Keratinocyte (primary cell): ENCODE measurements at regions not wholly inside any gene's neighbourhood (a gene's known extent, or its start where the extent isn't known, plus 50 kb on each side); places are given as distances from the start of the nearest gene placed in this dataset.

Experiments used
- DNase-seq: peaks from one replicate; pipeline ENCODE4 v3.0.0-alpha.2; 2011; ENCODE audit warnings: low read depth, missing footprints, low spot score
- FAIRE-seq: peaks from 2 replicates; lab custom pipeline; 2011; peaks lifted over from hg19 to GRCh38; lab: Jason Lieb, UNC
- H2AFZ ChIP-seq: 2 replicates; pipeline ENCODE4 v1.6.0; 2012; ENCODE audit warnings: low read length, control low read depth, inconsistent platforms; ENCODE audit not compliant: control insufficient read depth
- H3K27ac ChIP-seq: 2 replicates; pipeline ENCODE4 v1.5.1; 2011; ENCODE audit warnings: low read length; ENCODE audit not compliant: control insufficient read depth, insufficient read depth
- H3K27me3 ChIP-seq: 3 replicates; pipeline ENCODE4 v1.6.0; 2011; ENCODE audit warnings: low read length; ENCODE audit not compliant: control insufficient read depth, insufficient read depth; ENCODE audit errors: extremely low read depth
- H3K36me3 ChIP-seq, 2 experiments: 2 replicates in 1 of 2; 3 replicates in 1 of 2; pipeline ENCODE4 v1.5.1; 2011; ENCODE audit warnings: low read length in 2 of 2, mild to moderate bottlenecking in 1 of 2; ENCODE audit not compliant: control insufficient read depth in 2 of 2, insufficient read depth in 2 of 2; ENCODE audit errors: extremely low read depth in 1 of 2
- H3K4me1 ChIP-seq: 3 replicates; pipeline ENCODE4 v1.5.1; 2011; ENCODE audit warnings: low read length; ENCODE audit not compliant: control insufficient read depth, insufficient read depth; ENCODE audit errors: extremely low read depth
- H3K4me2 ChIP-seq: 3 replicates; pipeline ENCODE4 v1.6.0; 2011; ENCODE audit warnings: low read depth, low read length; ENCODE audit not compliant: control insufficient read depth, insufficient read depth; ENCODE audit errors: extremely low read depth
- H3K4me3 ChIP-seq, 3 experiments: fragments of 200-600 bp in 1 of 3; sonication (generic) in 1 of 3; 2 replicates in 2 of 3; 3 replicates in 1 of 3; pipeline ENCODE4 v1.5.1; 2011 to 2016; ENCODE audit warnings: low read length in 3 of 3, mild to moderate bottlenecking in 3 of 3, control low read depth in 2 of 3, inconsistent platforms in 1 of 3, low read depth in 1 of 3, mixed read lengths in 1 of 3, mixed run types in 1 of 3, moderate library complexity in 1 of 3; ENCODE audit not compliant: control insufficient read depth in 2 of 3, insufficient read depth in 2 of 3; ENCODE audit errors: extremely low read depth in 1 of 3
- H3K79me2 ChIP-seq: 2 replicates; pipeline ENCODE4 v1.6.0; 2012; ENCODE audit warnings: low read length; ENCODE audit not compliant: control insufficient read depth, insufficient read depth
- H3K9ac ChIP-seq: 3 replicates; pipeline ENCODE4 v1.6.0; 2011; ENCODE audit warnings: low read length; ENCODE audit not compliant: control insufficient read depth, insufficient read depth; ENCODE audit errors: extremely low read depth
- H3K9me1 ChIP-seq: 3 replicates; pipeline ENCODE4 v1.6.0; 2011; ENCODE audit warnings: low read length; ENCODE audit not compliant: control insufficient read depth, insufficient read depth; ENCODE audit errors: extremely low read depth
- H3K9me3 ChIP-seq: 2 replicates; pipeline ENCODE4 v1.5.1; 2012; ENCODE audit warnings: low read depth, low read length; ENCODE audit not compliant: control insufficient read depth
- H4K20me1 ChIP-seq: 3 replicates; pipeline ENCODE4 v1.6.0; 2011; ENCODE audit warnings: low read length; ENCODE audit not compliant: control insufficient read depth, insufficient read depth; ENCODE audit errors: extremely low read depth
- CTCF ChIP-seq, 3 experiments: IDR thresholded peaks in 1 of 3; conservative IDR thresholded peaks in 1 of 3; optimal IDR thresholded peaks in 1 of 3; 2 replicates in 2 of 3; 3 replicates in 1 of 3; pipeline versions ENCODE3 to v1.5.1; 2011; ENCODE audit warnings: low read length in 3 of 3, mild to moderate bottlenecking in 3 of 3, moderate library complexity in 2 of 3, control low read depth in 1 of 3, inconsistent platforms in 1 of 3; ENCODE audit not compliant: insufficient read depth in 2 of 3; ENCODE audit errors: extremely low read depth in 1 of 3
- EZH2 ChIP-seq: IDR thresholded peaks from one replicate; pipeline ENCODE4 v1.6.1; 2012; ENCODE audit warnings: inconsistent platforms, mild to moderate bottlenecking, low read length, moderate library complexity
- dilution Hi-C: fragments of 300-500 bp; cut with MboI; formaldehyde crosslinking; loops from one replicate; pipeline ENCODE4 v1.7.0; 2020; ENCODE audit warnings: low sequenced_read_pairs; ENCODE audit not compliant: extremely low pct_ligation_motif_present

GRCh38 chr5:7088849-7089248, 307.1 kb upstream of the ADCY2 start:
- H3K27ac ChIP-seq, result no peak overlapping the region
- no peak overlapping the region for H3K4me2 ChIP-seq
- H3K36me3 ChIP-seq, result no peaks in the 10 kb centered on the region
- H3K4me1 ChIP-seq, result no peaks in the 10 kb centered on the region
- H3K9ac ChIP-seq, result no peak overlapping the region
- no peaks in the 10 kb centered on the region for H3K27me3 ChIP-seq
- no peaks in the 10 kb centered on the region for H3K9me3 ChIP-seq
- H3K79me2 ChIP-seq, result no peaks in the 10 kb centered on the region
- H2AFZ ChIP-seq, result no peak overlapping the region
- DNase-seq (no peak), FAIRE-seq (no peak)
- H3K4me3 ChIP-seq, result no peak overlapping the region
- dilution Hi-C loops, result no loop called here
- TF ChIP-seq CTCF (optimal IDR thresholded peaks at IDR 0.05 in 1 of 3, IDR thresholded peaks at IDR 0.05 in 1 of 3, conservative IDR thresholded peaks at IDR 0.05 in 1 of 3; ENCODE audit: extremely low read depth in 1 of 3, insufficient read depth in 2 of 3, low read length in 3 of 3) (no peak), EZH2 (no peak)
- H4K20me1 ChIP-seq, result no peaks in the 10 kb centered on the region
- no peaks in the 10 kb centered on the region for H3K9me1 ChIP-seq

- DNase-seq, result no peak
Observed at GRCh38 chr5:7094626-7095025, 301.3 kb upstream of the ADCY2 start.

More at GRCh38 chr5:7094626-7095025, 301.3 kb upstream of the ADCY2 start:
- Histone ChIP-seq H3K9me3 (no peaks in the 10 kb centered on the region), H3K9ac (no peak overlapping the region), H3K4me3 (no peak overlapping the region), H3K79me2 (no peaks in the 10 kb centered on the region), H4K20me1 (no peaks in the 10 kb centered on the region), H3K36me3 (no peaks in the 10 kb centered on the region), H3K9me1 (no peaks in the 10 kb centered on the region), H2AFZ (no peak overlapping the region), H3K27ac (no peak overlapping the region), H3K4me2 (no peak overlapping the region), H3K27me3 (no peaks in the 10 kb centered on the region), H3K4me1 (no peaks in the 10 kb centered on the region)
- dilution Hi-C loops, result no loop called here
- no peak for FAIRE-seq
- TF ChIP-seq CTCF (optimal IDR thresholded peaks at IDR 0.05 in 1 of 3, IDR thresholded peaks at IDR 0.05 in 1 of 3, conservative IDR thresholded peaks at IDR 0.05 in 1 of 3; ENCODE audit: extremely low read depth in 1 of 3, insufficient read depth in 2 of 3, low read length in 3 of 3) (no peak), EZH2 (no peak)
